T-cell (primary cell): ENCODE measurements at regions not wholly inside any gene's neighbourhood (a gene's known extent, or its start where the extent isn't known, plus 50 kb on each side); places are given as distances from the start of the nearest gene placed in this dataset.

Experiments
- ATAC-seq, 4 experiments: fragments of 200-7000 bp in 3 of 4; fragments of 150-1000 bp in 1 of 4; cut with Tn5 transposase; replicated peaks in 1 of 4; 1 replicate in 3 of 4; 2 replicates in 1 of 4; pipeline ENCODE4 v1.10.0; 2021; ENCODE audit warnings: moderate library complexity in 3 of 4, mild to moderate bottlenecking in 2 of 4, moderate number of reproducible peaks in 1 of 4
- CTCF ChIA-PET, 2 donors: fragments of 300-600 bp; sonication (Branson Sonifier 250); formaldehyde crosslinking; loops; one replicate each; lab custom pipeline; 2022; ENCODE audit warnings: antibody characterized with exemption in 2 of 2; lab: Charles Lee
- POLR2A ChIA-PET, 2 donors: fragments of 300-600 bp; sonication (Branson Sonifier 250); formaldehyde crosslinking; loops; one replicate each; lab custom pipeline; 2022; ENCODE audit warnings: antibody characterized with exemption in 2 of 2; lab: Charles Lee
- DNase-seq, 35 experiments: peaks; one replicate each; pipeline versions ENCODE4 v3.0.0 to v3.0.0-alpha.2; 2013 to 2023
- H3K27ac ChIP-seq: one replicate; pipeline ENCODE4 v1.5.1; 2013; ENCODE audit warnings: low read length
- H3K27me3 ChIP-seq, 2 experiments: replicated peaks in 1 of 2; 1 replicate in 1 of 2; 2 replicates in 1 of 2; pipeline versions ENCODE4 v1.6.1 to v1.7.0; 2013; ENCODE audit warnings: low read length in 1 of 2, mixed read lengths in 1 of 2; ENCODE audit not compliant: control insufficient read depth in 2 of 2, insufficient read depth in 2 of 2; ENCODE audit errors: extremely low read depth in 1 of 2
- H3K36me3 ChIP-seq, 2 donors: 1 replicate in 1 of 2; 2 replicates in 1 of 2; pipeline versions ENCODE4 v1.6.1 to v1.7.0; 2013; ENCODE audit warnings: low read length in 1 of 2; ENCODE audit not compliant: control insufficient read depth in 2 of 2, insufficient read depth in 1 of 2; ENCODE audit errors: extremely low read depth in 1 of 2
- H3K4me1 ChIP-seq, 2 experiments: 1 replicate in 1 of 2; 2 replicates in 1 of 2; pipeline versions ENCODE4 v1.6.1 to v1.7.0; 2013; ENCODE audit warnings: low read length in 2 of 2, mixed read lengths in 1 of 2; ENCODE audit not compliant: insufficient read depth in 2 of 2, control insufficient read depth in 1 of 2; ENCODE audit errors: extremely low read depth in 1 of 2
- H3K4me3 ChIP-seq, 2 donors: 1 replicate in 1 of 2; 2 replicates in 1 of 2; pipeline versions ENCODE4 v1.5.1 to v1.7.0; 2013; ENCODE audit warnings: mild to moderate bottlenecking in 2 of 2, low read length in 1 of 2, moderate library complexity in 1 of 2; ENCODE audit not compliant: control insufficient read depth in 1 of 2; ENCODE audit errors: extremely low read depth in 1 of 2
- H3K9me3 ChIP-seq: 2 replicates; pipeline ENCODE4 v1.7.0; 2013
- H3K27ac Mint-ChIP-seq, 2 donors: one replicate each; pipeline ENCODE4 v1.8.0; 2020 to 2021; ENCODE audit warnings: mild to moderate bottlenecking in 2 of 2, mixed read lengths in 2 of 2
- H3K27me3 Mint-ChIP-seq, 2 donors: one replicate each; pipeline ENCODE4 v1.8.0; 2021 to 2022; ENCODE audit warnings: mixed read lengths in 2 of 2
- H3K36me3 Mint-ChIP-seq: one replicate; pipeline ENCODE4 v1.8.0; 2021; ENCODE audit warnings: mixed read lengths
- H3K4me1 Mint-ChIP-seq, 3 donors: one replicate each; pipeline ENCODE4 v1.8.0; 2020 to 2022; ENCODE audit warnings: mixed read lengths in 3 of 3, mild to moderate bottlenecking in 1 of 3
- H3K4me3 Mint-ChIP-seq, 3 donors: one replicate each; pipeline ENCODE4 v1.8.0; 2020 to 2022; ENCODE audit warnings: mild to moderate bottlenecking in 3 of 3, mixed read lengths in 3 of 3, moderate library complexity in 3 of 3
- H3K9me3 Mint-ChIP-seq, 3 donors: one replicate each; pipeline ENCODE4 v1.8.0; 2020 to 2022; ENCODE audit warnings: mixed read lengths in 3 of 3
- WGBS: methylation state at CpG from one replicate; pipeline ENCODE4 v1.1.5; 2013; ENCODE audit warnings: missing lambda C conversion rate; ENCODE audit not compliant: insufficient coverage; 5-methylcytosine and 5-hydroxymethylcytosine counted together

DNA sequence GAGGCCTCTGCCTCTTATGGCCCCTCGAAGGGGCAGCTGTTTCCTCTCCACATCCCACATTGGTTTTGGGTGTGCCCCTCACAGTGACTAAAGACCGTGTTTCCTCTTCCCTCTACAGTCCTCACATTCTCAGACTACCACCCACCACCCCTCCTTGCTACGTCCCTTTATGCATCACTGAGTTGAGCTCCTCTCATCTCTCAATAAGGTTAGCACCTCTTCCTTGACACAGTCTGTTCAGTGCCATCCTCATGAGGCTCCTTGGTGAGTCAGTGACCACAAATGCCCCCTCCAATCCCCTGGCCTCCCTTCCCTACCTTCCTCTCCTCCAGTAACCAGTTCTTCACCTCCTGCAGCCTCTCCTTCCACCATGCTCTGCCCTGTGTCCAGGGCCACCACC is 239.1 kb upstream of the MYO3A start:
- no peak for ATAC-seq
- no peak overlapping the region for H3K27ac ChIP-seq
- ChIA-PET CTCF (no interaction called here), POLR2A (no interaction called here)
- no peak overlapping the region for H3K4me3 ChIP-seq
- Mint-ChIP-seq H3K27ac (no peak overlapping the region), H3K36me3 (no peaks in the 10 kb centered on the region), H3K27me3 (peaks cover 6 to 13% of the 10 kb centered on the region in 2 donors), H3K4me1 (peaks cover 0 to 4% (median 0%) of the 10 kb centered on the region in 3 donors), H3K4me3 (peak overlapping the region in 1 of 3 donors; percentile 9), H3K9me3 (peaks cover 0 to 5% (median 0%) of the 10 kb centered on the region in 3 donors)
- H3K9me3 ChIP-seq, result no peaks in the 10 kb centered on the region
- H3K36me3 ChIP-seq, result no peaks in the 10 kb centered on the region
- no peaks in the 10 kb centered on the region for H3K4me1 ChIP-seq
- peaks cover 0 to 11% of the 10 kb centered on the region in 2 experiments for H3K27me3 ChIP-seq
- WGBS, result 3% methylated on average over 3 of the region's 3 CpGs
- DNase-seq, result no peak

- Mint-ChIP-seq H3K9me3 (peaks cover 0 to 5% (median 0%) of the 10 kb centered on the region in 3 donors), H3K4me3 (no peak overlapping the region), H3K36me3 (no peaks in the 10 kb centered on the region), H3K4me1 (peaks cover 0 to 4% (median 0%) of the 10 kb centered on the region in 3 donors), H3K27me3 (peaks cover 6 to 13% of the 10 kb centered on the region in 2 donors), H3K27ac (no peak overlapping the region)
- DNase-seq, result no peak
- H3K27me3 ChIP-seq, result peaks cover 0 to 11% of the 10 kb centered on the region in 2 experiments
- no peaks in the 10 kb centered on the region for H3K9me3 ChIP-seq
- POLR2A ChIA-PET, result no interaction called here
- H3K4me1 ChIP-seq, result no peaks in the 10 kb centered on the region
- CTCF ChIA-PET, result interaction anchor here in 1 of 2 donors (0.6 kb wide), 1 partner anchor 316 kb away, joined by 3 read pairs; no protein-coding TSS in a partner anchor
- H3K4me3 ChIP-seq, result no peak overlapping the region
- no peak for ATAC-seq
- H3K36me3 ChIP-seq, result no peaks in the 10 kb centered on the region
- 40% methylated on average over 1 of the region's 3 CpGs for WGBS
- no peak overlapping the region for H3K27ac ChIP-seq
Observed at GRCh38 chr10:25695586-25695985, 238.4 kb upstream of the MYO3A start.

DNA sequence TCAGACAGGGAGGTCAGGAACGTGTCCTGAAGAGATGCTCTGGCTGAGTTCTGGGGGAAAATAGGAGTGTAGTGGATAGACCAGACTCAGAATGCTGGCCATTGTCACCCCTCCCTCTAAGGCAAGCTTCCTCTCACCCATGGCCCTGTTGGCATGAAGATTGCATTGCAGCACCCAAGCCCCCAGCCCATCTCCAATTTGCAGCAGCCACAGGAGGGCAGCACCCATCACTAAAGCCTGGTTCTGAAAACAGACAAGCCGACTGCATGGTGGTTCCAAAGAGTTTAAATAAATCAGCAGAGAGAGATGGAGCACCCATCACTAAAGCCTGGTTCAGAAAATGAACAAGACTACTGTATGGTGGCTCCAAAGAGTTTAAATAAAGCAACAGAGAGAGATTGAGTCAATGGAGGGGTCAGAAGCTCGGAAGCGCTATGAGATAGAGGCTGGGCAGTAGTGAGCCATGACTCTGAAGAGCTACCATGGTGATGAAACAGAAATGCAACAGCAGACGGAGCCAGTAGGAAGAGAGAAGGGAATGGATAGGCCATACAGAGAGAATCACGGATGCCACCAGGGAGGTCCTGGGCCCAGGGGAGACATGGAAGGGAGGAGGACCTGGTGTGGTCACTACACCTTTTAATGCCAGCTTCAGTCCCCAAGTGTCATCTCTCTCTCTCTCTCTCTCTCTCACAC is 237.9 kb upstream of the MYO3A start:
- Histone ChIP-seq H3K36me3 (no peaks in the 10 kb centered on the region), H3K4me1 (no peaks in the 10 kb centered on the region), H3K9me3 (no peaks in the 10 kb centered on the region), H3K4me3 (no peak overlapping the region), H3K27me3 (peaks cover 0 to 11% of the 10 kb centered on the region in 2 experiments), H3K27ac (no peak overlapping the region)
- Mint-ChIP-seq H3K27me3 (peaks cover 7 to 13% of the 10 kb centered on the region in 2 donors), H3K27ac (no peak overlapping the region), H3K9me3 (peaks cover 0 to 1% (median 0%) of the 10 kb centered on the region in 3 donors), H3K36me3 (no peaks in the 10 kb centered on the region), H3K4me1 (peaks cover 0 to 6% (median 0%) of the 10 kb centered on the region in 3 donors), H3K4me3 (no peak overlapping the region)
- ChIA-PET CTCF (interaction anchor here in 1 of 2 donors (0.6 kb wide), 1 partner anchor 317 kb away, joined by 3 read pairs; no protein-coding TSS in a partner anchor), POLR2A (no interaction called here)
- no peak for DNase-seq
- 79% methylated on average over 3 of the region's 6 CpGs for WGBS
- ATAC-seq, result no peak

DNA sequence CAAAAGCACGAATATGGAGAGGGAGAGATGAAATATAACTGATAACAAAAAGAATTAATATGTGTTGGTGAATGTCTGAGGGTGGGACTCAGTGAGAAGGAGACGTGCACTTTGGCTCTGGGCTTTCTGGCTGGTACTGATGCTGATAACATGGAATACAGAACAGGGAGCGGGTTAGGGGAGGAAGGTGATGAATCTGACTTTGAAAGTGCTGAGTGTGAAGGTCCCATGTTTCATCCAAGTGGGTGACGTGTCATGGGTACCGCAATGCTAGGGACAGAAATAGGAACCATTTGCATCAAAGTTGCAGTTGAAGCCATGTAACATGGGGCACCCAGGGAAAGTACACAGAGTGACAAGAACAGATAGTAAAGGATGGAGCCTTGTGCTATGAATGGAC is 236.6 kb upstream of the MYO3A start:
- Mint-ChIP-seq H3K4me3 (no peak overlapping the region), H3K27me3 (peaks cover 7 to 13% of the 10 kb centered on the region in 2 donors), H3K9me3 (no peaks in the 10 kb centered on the region), H3K4me1 (peaks cover 0 to 6% (median 0%) of the 10 kb centered on the region in 3 donors), H3K36me3 (no peaks in the 10 kb centered on the region), H3K27ac (peak overlapping the region in 1 of 2 donors; percentile 36)
- ATAC-seq (no peak), DNase-seq (no peak)
- Histone ChIP-seq H3K4me1 (no peaks in the 10 kb centered on the region), H3K4me3 (no peak overlapping the region), H3K27ac (no peak overlapping the region), H3K9me3 (no peaks in the 10 kb centered on the region), H3K36me3 (no peaks in the 10 kb centered on the region), H3K27me3 (peaks cover 0 to 11% of the 10 kb centered on the region in 2 experiments)
- WGBS, result 76% methylated on average over 5 of the region's 5 CpGs
- ChIA-PET POLR2A (no interaction called here), CTCF (no interaction called here)

DNA sequence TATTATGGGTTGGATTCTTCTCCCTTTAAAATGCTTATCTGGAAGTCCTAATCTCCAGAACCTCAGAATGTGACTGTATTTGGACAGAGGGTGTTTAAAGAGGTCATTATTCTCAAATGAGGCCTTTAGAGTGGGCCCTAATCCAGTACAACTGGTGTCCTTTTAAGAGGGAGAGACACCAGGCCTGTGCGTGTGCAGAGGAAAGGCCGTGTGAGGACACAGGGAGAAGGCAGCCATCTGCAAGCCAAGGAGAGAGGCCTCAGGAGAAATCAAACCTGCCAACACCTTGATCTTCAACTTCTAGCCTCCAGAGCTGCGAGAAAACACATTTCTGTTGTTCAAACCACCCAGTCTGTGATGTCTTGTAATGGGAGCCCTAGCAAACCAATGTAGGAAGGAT is 235.4 kb upstream of the MYO3A start:
- H3K27me3 ChIP-seq, result peaks cover 0 to 11% of the 10 kb centered on the region in 2 experiments
- Mint-ChIP-seq H3K4me1 (peaks cover 0 to 6% (median 0%) of the 10 kb centered on the region in 3 donors), H3K36me3 (no peaks in the 10 kb centered on the region), H3K27me3 (peaks cover 7 to 13% of the 10 kb centered on the region in 2 donors), H3K4me3 (no peak overlapping the region), H3K27ac (no peak overlapping the region), H3K9me3 (no peaks in the 10 kb centered on the region)
- DNase-seq (no peak), ATAC-seq (no peak)
- H3K4me3 ChIP-seq, result no peak overlapping the region
- no peaks in the 10 kb centered on the region for H3K9me3 ChIP-seq
- WGBS, result 72% methylated on average over 2 of the region's 3 CpGs
- no peaks in the 10 kb centered on the region for H3K36me3 ChIP-seq
- H3K27ac ChIP-seq, result no peak overlapping the region
- CTCF ChIA-PET, result no interaction called here
- POLR2A ChIA-PET, result no interaction called here
- no peaks in the 10 kb centered on the region for H3K4me1 ChIP-seq

- ATAC-seq (no peak), DNase-seq (no peak)
- no peaks in the 10 kb centered on the region for H3K9me3 Mint-ChIP-seq
- Histone ChIP-seq H3K36me3 (no peaks in the 10 kb centered on the region), H3K9me3 (no peaks in the 10 kb centered on the region), H3K4me1 (no peaks in the 10 kb centered on the region), H3K4me3 (no peak overlapping the region), H3K27ac (no peak overlapping the region), H3K27me3 (peaks cover 0 to 5% of the 10 kb centered on the region in 2 experiments)
- no peak overlapping the region for H3K4me3 Mint-ChIP-seq
- H3K27me3 Mint-ChIP-seq, result peaks cover 7 to 13% of the 10 kb centered on the region in 2 donors
- POLR2A ChIA-PET, result no interaction called here
- no peaks in the 10 kb centered on the region for H3K36me3 Mint-ChIP-seq
- peaks cover 0 to 5% (median 0%) of the 10 kb centered on the region in 3 donors for H3K4me1 Mint-ChIP-seq
- CTCF ChIA-PET, result no interaction called here
- H3K27ac Mint-ChIP-seq, result no peak overlapping the region
- WGBS, result no CpG with 5 or more reads among the region's 2 CpGs
Observed at GRCh38 chr10:25699631-25700030, 234.4 kb upstream of the MYO3A start.
